ENCODE measurements at regions not wholly inside any gene's neighbourhood (a gene's known extent, or its start where the extent isn't known, plus 50 kb on each side); places are given as distances from the start of the nearest gene placed in this dataset.

DNA sequence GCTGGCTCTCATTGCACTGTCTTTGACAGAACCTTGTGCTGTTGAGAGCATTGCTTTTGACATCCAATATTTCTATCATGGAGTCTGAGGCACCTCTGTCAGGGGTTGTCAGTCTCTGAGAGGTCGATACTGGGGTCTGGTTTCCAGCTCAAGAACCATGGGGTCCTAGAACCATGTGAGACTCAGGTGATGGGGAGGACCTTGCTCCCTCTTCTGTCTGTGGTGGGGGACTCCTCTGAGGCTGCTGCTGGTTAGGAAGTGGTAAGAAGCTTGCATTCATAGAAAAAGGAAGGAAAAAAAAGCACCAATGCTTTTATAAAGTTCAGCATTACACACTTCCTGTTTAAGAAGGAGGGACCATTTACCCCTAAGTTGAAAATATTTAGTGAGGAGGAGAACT lies 91.8 kb upstream of the CD44 start:
- no peaks in the 10 kb centered on the region for H3K9me2 ChIP-seq (ENCODE audit: insufficient read depth)
- H3K4me1 ChIP-seq (ENCODE audit: control insufficient read depth in 1 of 2, insufficient read depth in 2 of 2, low read length in 2 of 2), result no peaks in the 10 kb centered on the region
- no peaks in the 10 kb centered on the region for H3K9me3 ChIP-seq (ENCODE audit: control insufficient read depth in 1 of 2, insufficient read depth in 1 of 2, low read depth in 1 of 2, low read length in 2 of 2)
- H2AFZ ChIP-seq (ENCODE audit: low read depth, low read length, poor library complexity, severe bottlenecking), result no peak overlapping the region
- no peak overlapping the region for H3K27ac ChIP-seq (ENCODE audit: low read depth, low read length)
- no peak overlapping the region for H3K9ac ChIP-seq (ENCODE audit: low read length)
- H4K20me1 ChIP-seq (ENCODE audit: insufficient read depth), result no peaks in the 10 kb centered on the region
- ATAC-seq (no peak), DNase-seq (ENCODE audit: low read depth, low spot score) (no peak)
- no peak for TF ChIP-seq EZH2phosphoT487 (IDR thresholded peaks at IDR 0.05; ENCODE audit: borderline replicate concordance)
- no peak for TF ChIP-seq POLR2A (IDR thresholded peaks at IDR 0.05; ENCODE audit: borderline replicate concordance, extremely low read depth, insufficient read depth, insufficient read length)
- no peak for TF ChIP-seq SRF (IDR thresholded peaks at IDR 0.05; ENCODE audit: low read depth)
- no peak for TF ChIP-seq RAD21 (IDR thresholded peaks at IDR 0.05; ENCODE audit: low read depth)
- TF ChIP-seq POLR2AphosphoS5 (IDR thresholded peaks at IDR 0.05; ENCODE audit: low read depth, low read length), result no peak
- RAD21 ChIA-PET (ENCODE audit: low non-redundant PET in 1 of 2, low total read pairs in 2 of 2, uncharacterized antibody in 2 of 2, unreplicated experiment in 2 of 2), result no interaction called here
- H3K79me2 ChIP-seq (ENCODE audit: insufficient read depth, low read length), result no peaks in the 10 kb centered on the region
- POLR2A ChIA-PET, result no interaction called here
- CTCF ChIA-PET, result no interaction called here
- intact Hi-C loops (cut with micrococcal nuclease), result no loop called here
- H3K27me3 ChIP-seq (ENCODE audit: insufficient read depth, low read length), result no peaks in the 10 kb centered on the region
- H3K36me3 ChIP-seq (ENCODE audit: control insufficient read depth in 1 of 2, insufficient read depth in 2 of 2, low read length in 2 of 2), result no peaks in the 10 kb centered on the region
- no TSS peak for BruUV-seq (replicated peaks)
- no peak overlapping the region for H3K4me2 ChIP-seq (ENCODE audit: low read length)
- no peak overlapping the region for H3K4me3 ChIP-seq (replicated peaks in 1 of 2; ENCODE audit: low read depth in 1 of 2, low read length in 2 of 2)

DNA sequence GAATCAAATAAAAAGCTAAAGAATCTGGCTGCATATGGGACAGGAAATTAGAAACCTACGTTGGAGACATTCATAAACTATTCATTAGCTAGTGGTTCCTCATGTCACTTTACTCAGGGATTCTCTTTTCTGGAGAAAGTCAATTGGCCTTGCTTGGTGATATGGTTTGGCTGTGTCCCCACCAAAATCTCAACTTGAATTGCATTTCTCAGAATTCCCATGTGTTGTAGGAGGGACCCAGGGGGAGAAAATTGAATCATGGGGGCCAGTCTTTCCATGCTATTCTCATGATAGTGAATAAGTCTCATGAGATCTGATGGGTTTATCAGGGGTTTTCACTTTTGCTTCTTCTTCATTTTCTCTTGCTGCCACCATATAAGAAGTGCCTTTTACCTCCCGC lies 91.2 kb upstream of the CD44 start:
- Histone ChIP-seq H3K27me3 (ENCODE audit: insufficient read depth, low read length) (no peaks in the 10 kb centered on the region), H3K4me2 (ENCODE audit: low read length) (no peak overlapping the region), H3K27ac (ENCODE audit: low read depth, low read length) (no peak overlapping the region), H3K79me2 (ENCODE audit: insufficient read depth, low read length) (no peaks in the 10 kb centered on the region), H4K20me1 (ENCODE audit: insufficient read depth) (no peaks in the 10 kb centered on the region), H2AFZ (ENCODE audit: low read depth, low read length, poor library complexity, severe bottlenecking) (no peak overlapping the region), H3K9ac (ENCODE audit: low read length) (no peak overlapping the region), H3K9me2 (ENCODE audit: insufficient read depth) (no peaks in the 10 kb centered on the region), H3K9me3 (ENCODE audit: control insufficient read depth in 1 of 2, insufficient read depth in 1 of 2, low read depth in 1 of 2, low read length in 2 of 2) (no peaks in the 10 kb centered on the region), H3K4me3 (replicated peaks in 1 of 2; ENCODE audit: low read depth in 1 of 2, low read length in 2 of 2) (no peak overlapping the region), H3K4me1 (ENCODE audit: control insufficient read depth in 1 of 2, insufficient read depth in 2 of 2, low read length in 2 of 2) (no peaks in the 10 kb centered on the region), H3K36me3 (ENCODE audit: control insufficient read depth in 1 of 2, insufficient read depth in 2 of 2, low read length in 2 of 2) (no peaks in the 10 kb centered on the region)
- POLR2A ChIA-PET, result no interaction called here
- no peak for TF ChIP-seq SIN3A (IDR thresholded peaks at IDR 0.05; ENCODE audit: low read depth)
- TF ChIP-seq, protein P1, sequence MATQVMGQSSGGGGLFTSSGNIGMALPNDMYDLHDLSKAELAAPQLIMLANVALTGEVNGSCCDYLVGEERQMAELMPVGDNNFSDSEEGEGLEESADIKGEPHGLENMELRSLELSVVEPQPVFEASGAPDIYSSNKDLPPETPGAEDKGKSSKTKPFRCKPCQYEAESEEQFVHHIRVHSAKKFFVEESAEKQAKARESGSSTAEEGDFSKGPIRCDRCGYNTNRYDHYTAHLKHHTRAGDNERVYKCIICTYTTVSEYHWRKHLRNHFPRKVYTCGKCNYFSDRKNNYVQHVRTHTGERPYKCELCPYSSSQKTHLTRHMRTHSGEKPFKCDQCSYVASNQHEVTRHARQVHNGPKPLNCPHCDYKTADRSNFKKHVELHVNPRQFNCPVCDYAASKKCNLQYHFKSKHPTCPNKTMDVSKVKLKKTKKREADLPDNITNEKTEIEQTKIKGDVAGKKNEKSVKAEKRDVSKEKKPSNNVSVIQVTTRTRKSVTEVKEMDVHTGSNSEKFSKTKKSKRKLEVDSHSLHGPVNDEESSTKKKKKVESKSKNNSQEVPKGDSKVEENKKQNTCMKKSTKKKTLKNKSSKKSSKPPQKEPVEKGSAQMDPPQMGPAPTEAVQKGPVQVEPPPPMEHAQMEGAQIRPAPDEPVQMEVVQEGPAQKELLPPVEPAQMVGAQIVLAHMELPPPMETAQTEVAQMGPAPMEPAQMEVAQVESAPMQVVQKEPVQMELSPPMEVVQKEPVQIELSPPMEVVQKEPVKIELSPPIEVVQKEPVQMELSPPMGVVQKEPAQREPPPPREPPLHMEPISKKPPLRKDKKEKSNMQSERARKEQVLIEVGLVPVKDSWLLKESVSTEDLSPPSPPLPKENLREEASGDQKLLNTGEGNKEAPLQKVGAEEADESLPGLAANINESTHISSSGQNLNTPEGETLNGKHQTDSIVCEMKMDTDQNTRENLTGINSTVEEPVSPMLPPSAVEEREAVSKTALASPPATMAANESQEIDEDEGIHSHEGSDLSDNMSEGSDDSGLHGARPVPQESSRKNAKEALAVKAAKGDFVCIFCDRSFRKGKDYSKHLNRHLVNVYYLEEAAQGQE (IDR thresholded peaks at IDR 0.05; ENCODE audit: low read depth), result no peak
- TF ChIP-seq, protein P2, sequence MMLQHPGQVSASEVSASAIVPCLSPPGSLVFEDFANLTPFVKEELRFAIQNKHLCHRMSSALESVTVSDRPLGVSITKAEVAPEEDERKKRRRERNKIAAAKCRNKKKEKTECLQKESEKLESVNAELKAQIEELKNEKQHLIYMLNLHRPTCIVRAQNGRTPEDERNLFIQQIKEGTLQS (IDR thresholded peaks at IDR 0.05), result no peak
- no peak for TF ChIP-seq SP1 (IDR thresholded peaks at IDR 0.05; ENCODE audit: low read depth)
- TF ChIP-seq EZH2phosphoT487 (IDR thresholded peaks at IDR 0.05; ENCODE audit: borderline replicate concordance), result no peak
- TF ChIP-seq, protein P3, sequence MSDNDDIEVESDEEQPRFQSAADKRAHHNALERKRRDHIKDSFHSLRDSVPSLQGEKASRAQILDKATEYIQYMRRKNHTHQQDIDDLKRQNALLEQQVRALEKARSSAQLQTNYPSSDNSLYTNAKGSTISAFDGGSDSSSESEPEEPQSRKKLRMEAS (IDR thresholded peaks at IDR 0.05), result no peak
- no peak for TF ChIP-seq ELF1 (IDR thresholded peaks at IDR 0.05; ENCODE audit: borderline replicate concordance, low read depth)
- no peak for TF ChIP-seq ZNF274 (IDR thresholded peaks at IDR 0.05; ENCODE audit: low read depth, low read length)
- TF ChIP-seq TCF7L2 (IDR thresholded peaks at IDR 0.05; ENCODE audit: borderline replicate concordance, extremely low read depth, insufficient read depth, insufficient read length), result no peak
- TF ChIP-seq CBX3 (IDR thresholded peaks at IDR 0.05; ENCODE audit: low read depth), result no peak
- no peak for TF ChIP-seq RAD21 (IDR thresholded peaks at IDR 0.05; ENCODE audit: low read depth)
- no peak for TF ChIP-seq EZH2 (IDR thresholded peaks at IDR 0.05)
- DNase-seq (ENCODE audit: low read depth, low spot score), result no peak
- CTCF ChIA-PET, result no interaction called here
- intact Hi-C loops (cut with micrococcal nuclease), result no loop called here
- no peak for ATAC-seq
- BruUV-seq (replicated peaks), result no TSS peak
- RAD21 ChIA-PET (ENCODE audit: low non-redundant PET in 1 of 2, low total read pairs in 2 of 2, uncharacterized antibody in 2 of 2, unreplicated experiment in 2 of 2), result no interaction called here

Measured in HCT116 (cell line).